ENCODE measurements at regions not wholly inside any gene's neighbourhood (a gene's known extent, or its start where the extent isn't known, plus 50 kb on each side); places are given as distances from the start of the nearest gene placed in this dataset.
A peak's percentile ranks its signal among the peaks of the same experiment; 100 is the strongest.
"Not testable (repeated sequence)": the region's sequence is repeated elsewhere in the genome, so short reads cannot be mapped to it uniquely, and the experiment has no call there.

DNA sequence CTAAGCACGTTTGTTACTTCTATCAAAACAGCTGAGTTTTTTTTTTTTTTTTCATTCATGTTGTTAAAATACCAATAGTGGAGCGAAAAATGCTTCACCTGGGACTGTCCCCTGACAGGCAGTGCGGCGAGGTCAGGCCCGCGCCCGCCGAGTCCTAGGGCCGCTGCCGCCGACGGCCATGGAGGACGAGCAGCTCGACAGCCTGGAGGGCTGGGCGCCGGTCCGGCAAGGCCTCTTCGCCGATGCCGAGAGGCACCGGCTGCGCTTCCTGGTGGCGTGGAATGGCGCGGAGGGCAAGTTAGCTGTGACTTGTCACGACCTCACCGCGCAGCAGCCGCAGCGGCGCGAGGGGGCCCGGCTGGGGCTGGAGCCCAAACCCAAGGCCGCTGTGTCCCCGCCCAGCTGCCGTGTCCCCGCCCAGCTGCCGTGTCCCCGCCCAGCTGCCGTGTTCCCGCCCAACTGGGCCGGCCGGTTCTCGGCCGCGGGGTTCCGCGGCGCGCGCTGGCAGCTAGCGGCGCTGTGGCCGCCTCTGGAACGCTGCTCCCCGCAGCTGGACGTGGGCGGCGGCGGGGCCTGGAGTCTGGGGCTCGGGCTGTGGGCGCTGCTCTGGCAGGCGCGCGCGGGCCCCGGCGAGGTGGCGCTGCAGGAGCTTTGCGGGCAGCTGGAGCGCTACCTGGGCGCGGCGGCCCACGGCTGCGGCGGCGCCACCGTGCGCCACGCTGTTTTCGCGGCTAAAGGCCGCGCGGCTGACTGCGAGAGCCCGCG lies 56.7 kb upstream of the GOLGA8R start:
- peak; percentile 19 to 43 for DNase-seq (ENCODE audit: low read depth in 2 of 2)

DNA sequence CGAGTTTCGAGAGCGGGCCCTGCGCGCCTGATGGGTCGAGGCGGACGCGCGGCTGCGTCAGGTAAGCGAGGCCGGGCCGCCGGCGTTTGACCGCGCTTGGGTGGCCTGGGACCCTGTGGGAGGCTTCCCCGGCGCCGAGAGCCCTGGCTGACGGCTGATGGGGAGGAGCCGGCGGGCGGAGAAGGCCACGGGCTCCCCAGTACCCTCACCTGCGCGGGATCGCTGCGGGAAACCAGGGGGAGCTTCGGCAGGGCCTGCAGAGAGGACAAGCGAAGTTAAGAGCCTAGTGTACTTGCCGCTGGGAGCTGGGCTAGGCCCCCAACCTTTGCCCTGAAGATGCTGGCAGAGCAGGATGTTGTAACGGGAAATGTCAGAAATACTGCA lies 57.3 kb upstream of the GOLGA8R start:
- not testable (repeated sequence) for DNase-seq (ENCODE audit: low read depth in 2 of 2)

DNA sequence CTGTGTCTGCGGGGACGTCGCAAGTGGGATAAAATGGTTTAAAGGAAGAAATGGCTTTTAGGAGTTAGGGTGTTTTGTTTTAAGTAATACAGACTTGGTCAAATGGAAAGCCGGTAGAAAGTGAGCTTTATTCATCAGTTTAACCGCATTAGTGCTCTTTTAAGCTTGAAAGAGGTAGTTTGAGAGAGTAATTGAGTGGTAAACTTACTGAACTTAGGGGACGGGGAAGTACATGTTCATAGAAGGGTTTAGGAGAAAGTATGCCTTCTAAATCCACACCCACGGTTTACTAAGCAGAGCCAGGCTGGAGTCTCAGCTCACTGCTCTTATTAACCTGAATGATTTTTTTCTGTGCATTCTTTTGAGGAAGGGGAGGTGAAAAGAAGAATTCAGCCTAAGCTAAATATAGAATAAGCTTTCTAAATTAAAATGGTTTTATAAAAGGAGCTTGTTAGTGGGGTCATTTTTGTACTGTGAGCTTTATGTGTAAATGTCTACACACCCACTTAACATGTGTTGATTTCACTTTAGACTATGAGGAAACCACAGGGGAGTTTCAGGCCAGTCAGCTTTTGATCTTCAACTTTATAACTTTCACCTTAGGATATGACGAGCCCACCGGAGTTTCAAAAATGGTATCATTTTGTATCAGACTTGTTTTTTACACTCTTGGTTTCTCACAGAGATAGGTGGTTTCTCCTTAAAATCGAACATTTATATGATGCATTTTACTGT lies 57.9 kb upstream of the GOLGA8R start:
- not testable (repeated sequence) for DNase-seq (ENCODE audit: low read depth in 2 of 2)

DNA sequence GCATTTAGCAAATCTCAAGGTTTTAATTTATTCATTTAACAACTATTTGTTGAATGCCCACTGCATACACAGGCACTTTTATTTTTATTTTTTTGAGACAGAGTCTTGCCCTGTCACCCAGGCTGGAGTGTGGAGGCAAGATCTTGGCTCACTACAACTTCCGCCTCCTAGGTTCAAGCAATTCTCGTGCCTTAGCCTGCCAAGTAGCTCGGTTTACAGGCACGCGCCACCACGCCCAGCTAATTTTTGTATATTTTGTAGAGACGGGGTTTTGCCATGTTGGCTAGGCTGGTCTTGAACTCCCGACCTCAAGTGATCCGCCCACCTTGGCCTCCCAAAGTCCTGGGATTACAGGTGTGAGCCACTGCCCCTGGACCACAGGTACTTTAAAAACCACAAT lies 67.0 kb upstream of the GOLGA8Q start:
- DNase-seq (ENCODE audit: low read depth in 2 of 2), result not testable (repeated sequence)

DNA sequence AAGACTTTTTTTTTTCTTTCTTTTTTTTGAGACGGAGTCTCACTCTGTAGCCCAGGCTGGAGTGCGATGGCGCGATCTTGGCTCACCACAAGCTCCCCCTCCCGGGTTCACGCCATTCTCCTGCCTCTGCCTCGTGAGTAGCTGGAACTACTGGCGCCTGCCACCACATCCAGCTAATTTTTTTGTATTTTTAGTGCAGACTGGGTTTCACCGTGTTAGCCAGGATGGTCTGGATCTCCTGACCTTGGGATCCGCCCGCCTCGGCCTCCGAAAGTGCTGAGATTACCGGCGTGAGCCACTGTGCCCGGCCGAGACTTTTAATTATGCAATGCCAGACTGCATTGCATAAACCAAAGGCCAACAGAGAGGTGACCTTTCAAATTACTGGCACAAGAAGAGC lies 62.6 kb upstream of the GOLGA8Q start:
- not testable (repeated sequence) for DNase-seq (ENCODE audit: low read depth in 2 of 2)

DNA sequence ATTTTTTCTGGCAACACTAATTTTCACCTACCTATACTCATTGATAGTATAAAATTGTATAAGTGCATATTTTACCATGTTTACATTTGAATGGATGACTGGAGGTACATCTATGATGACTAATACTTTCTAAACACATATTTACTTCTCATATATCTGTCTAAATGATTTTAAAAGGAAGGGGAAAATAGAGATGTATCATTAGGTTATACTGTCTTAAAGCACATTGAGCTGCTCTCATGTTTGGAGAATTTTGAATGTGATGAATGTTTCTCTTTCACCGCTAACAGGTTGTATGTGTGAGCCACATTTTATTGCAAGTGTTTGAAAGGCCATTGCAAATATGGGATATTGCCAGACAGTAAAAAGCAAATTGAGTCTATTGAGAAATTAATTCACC lies 61.5 kb upstream of the GOLGA8Q start:
- DNase-seq (ENCODE audit: low read depth in 2 of 2), result not testable (repeated sequence)

DNA sequence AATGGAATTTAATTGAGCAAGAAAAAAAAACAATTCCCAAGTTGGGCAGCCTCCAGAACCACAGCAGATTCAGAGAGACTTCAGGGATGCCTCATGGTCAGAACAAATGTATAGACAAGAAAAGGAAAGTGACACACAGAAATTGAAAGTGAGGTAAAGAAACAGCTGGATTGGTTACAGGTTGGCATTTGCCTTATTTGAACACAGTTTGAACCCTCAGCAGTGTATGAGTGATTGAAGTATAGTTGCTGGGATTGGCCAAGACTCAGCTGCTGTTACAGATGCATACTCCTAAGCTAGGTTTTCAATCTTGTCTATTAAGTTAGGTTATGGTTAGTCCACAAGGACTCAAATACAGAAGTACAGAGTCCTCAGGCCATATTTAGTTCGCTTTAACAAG lies 57.9 kb upstream of the GOLGA8Q start:
- DNase-seq (ENCODE audit: low read depth in 2 of 2), result not testable (repeated sequence)

DNA sequence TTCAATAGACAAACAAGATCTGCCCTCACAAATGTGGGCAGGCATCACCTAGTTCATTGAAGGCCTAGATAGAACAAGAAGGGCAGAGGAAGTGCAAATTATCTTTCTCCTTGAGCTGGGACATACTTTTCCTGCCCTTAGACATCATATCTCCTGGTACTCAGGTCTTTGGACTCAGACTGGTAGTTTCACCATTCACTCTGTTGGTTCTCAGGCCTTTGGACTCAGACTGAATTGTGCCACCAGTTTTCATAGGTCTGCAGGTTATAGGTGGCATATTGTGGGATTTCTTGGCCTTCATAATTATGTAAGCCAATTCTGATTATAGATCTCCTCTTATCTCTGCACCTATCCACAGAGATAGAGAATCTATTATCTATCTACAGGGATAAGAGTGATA lies 54.6 kb upstream of the GOLGA8Q start:
- not testable (repeated sequence) for DNase-seq (ENCODE audit: low read depth in 2 of 2)

DNA sequence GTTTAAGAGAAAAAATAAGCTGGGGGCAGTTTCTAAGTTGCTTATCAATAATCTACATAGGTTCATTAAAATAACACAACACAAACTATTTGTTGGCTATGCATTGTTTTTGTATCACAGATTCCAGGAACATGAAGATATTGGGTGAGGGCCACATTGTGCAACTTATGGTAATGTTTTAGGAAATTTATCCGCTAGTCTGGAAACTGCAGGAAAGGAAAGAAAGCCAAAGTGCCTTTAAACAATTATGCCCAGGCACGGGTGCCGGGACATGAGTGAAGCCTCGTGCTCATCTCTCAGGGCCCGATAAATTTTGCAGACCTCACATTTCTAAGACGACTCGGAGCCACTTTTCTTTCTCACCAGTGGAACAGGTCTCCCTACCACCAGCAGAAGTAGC lies 52.6 kb upstream of the GOLGA8Q start:
- DNase-seq (ENCODE audit: low read depth in 2 of 2), result not testable (repeated sequence)

DNA sequence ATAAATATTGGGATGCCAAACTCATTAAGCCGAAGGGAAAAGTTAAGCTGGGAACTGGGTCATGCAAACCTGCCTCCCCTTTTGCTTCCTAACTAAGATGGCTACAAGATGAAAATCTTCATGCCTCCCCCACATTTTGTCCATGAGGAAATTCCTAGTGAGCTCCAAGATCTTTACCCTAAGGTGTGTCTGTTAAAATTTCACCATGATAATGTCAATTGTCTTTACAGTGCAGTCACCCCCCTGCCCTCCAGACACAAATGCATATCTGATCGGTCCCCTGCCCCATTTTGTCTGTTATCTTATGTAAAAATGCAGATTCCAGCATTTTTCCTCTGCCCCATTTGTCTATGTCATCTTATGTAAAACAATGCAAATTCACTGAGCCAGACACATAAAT lies 51.3 kb upstream of the GOLGA8Q start:
- not testable (repeated sequence) for DNase-seq (ENCODE audit: low read depth in 2 of 2)
